ENCODE measurements at regions not wholly inside any gene's neighbourhood (a gene's known extent, or its start where the extent isn't known, plus 50 kb on each side); places are given as distances from the start of the nearest gene placed in this dataset.
"Not testable (repeated sequence)": the region's sequence is repeated elsewhere in the genome, so short reads cannot be mapped to it uniquely, and the experiment has no call there.

DNA sequence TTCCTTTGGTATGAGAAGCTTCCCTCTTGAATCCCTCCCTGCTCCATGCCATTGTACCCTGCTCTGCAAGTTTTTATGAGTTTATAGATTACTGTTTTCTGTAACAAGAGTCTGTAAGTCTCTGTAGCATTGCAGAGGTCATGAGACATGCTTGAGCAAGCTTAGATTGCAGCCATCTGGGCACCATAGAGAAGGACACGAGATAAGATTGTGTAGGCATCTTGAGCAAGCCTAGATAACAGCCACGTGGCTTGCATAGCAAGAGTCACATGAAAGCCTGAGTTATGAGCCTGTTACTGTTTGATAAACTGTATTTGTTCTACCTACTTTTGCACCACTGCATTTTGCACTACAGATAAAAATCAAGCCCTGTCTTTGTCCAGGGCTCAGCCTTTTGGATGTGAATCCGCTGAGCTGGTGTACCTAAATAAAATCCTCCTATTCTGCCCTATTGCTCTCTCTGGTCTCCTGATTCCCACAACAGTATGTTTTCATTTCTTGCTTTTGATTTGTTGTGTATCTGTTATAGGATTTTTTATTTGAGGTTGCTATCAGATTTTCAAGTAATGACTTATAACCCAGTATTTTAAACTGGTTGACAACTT is 127.4 kb upstream of the ANKRD50 start:
- no peak for TF ChIP-seq CTCF (IDR thresholded peaks at IDR 0.05)
- TF ChIP-seq POLR2A (IDR thresholded peaks at IDR 0.05), result no peak
- H3K36me3 ChIP-seq (replicated peaks in 1 of 2), result no peaks in the 10 kb centered on the region
- no peak for DNase-seq
- H3K9me3 ChIP-seq (replicated peaks in 1 of 3), result peaks cover 0 to 10% (median 0%) of the 10 kb centered on the region in 3 donors
- H3K27me3 ChIP-seq, result no peaks in the 10 kb centered on the region
- no peak overlapping the region for H3K4me3 ChIP-seq
- WGBS, 4 donors, result 44 to 54% (median 50%) methylated on average over 3 of the region's 3 CpGs
- H3K27ac ChIP-seq, result no peak overlapping the region
- H3K4me1 ChIP-seq (replicated peaks in 1 of 2), result no peaks in the 10 kb centered on the region
- intact Hi-C loops (cut with DNase I), result no loop called here

DNA sequence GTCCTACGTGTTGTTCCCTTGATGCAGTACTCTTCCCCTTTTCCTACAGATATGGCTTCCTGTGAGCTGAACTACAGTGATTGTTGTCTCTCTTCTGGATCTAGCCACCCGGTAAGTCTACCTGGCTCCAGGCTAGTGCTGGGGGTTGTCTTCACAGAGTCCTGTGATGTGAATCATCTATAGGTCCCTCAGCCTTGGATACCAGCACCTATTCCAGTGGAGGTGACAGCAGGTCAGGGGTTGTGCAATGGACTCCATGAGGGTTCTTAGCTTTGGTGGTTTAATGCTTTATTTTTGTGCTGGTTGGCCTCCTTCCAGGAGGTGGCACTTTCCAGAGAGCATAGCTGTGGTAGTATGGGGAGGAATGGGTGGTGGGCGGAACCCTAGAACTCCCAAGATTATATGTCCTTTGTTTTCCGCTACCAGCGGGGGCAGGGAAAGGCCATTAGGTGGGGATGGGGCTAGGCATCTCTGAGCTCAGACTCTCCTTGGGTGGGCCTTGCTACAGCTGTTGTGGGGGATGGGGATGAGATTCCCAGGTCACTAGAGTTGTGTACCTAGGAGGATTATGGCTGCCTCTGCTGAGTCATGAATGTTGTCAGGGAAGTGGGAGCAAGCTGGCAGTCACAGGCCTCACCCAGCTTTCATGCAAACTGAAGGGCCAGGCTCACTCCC is 121.4 kb upstream of the ANKRD50 start:
- H3K4me1 ChIP-seq (replicated peaks in 1 of 2), result no peaks in the 10 kb centered on the region
- no peaks in the 10 kb centered on the region for H3K27me3 ChIP-seq
- intact Hi-C loops (cut with DNase I), result no loop called here
- no peaks in the 10 kb centered on the region for H3K9me3 ChIP-seq (replicated peaks in 1 of 3)
- H3K27ac ChIP-seq, result no peak overlapping the region
- no peaks in the 10 kb centered on the region for H3K36me3 ChIP-seq (replicated peaks in 1 of 2)
- no peak for TF ChIP-seq POLR2A (IDR thresholded peaks at IDR 0.05)
- no peak for TF ChIP-seq CTCF (IDR thresholded peaks at IDR 0.05)
- no peak overlapping the region for H3K4me3 ChIP-seq
- WGBS, 4 donors, result 81 to 94% (median 89%) methylated on average over 4 to 5 of the region's 5 CpGs
- DNase-seq, result no peak

- no peak overlapping the region for H3K27ac ChIP-seq
- TF ChIP-seq POLR2A (IDR thresholded peaks at IDR 0.05) (no peak), CTCF (IDR thresholded peaks at IDR 0.05) (no peak)
- H3K9me3 ChIP-seq (replicated peaks in 1 of 3), result peaks cover 0 to 7% (median 0%) of the 10 kb centered on the region in 3 donors
- intact Hi-C loops (cut with DNase I), result no loop called here
- no peak for DNase-seq
- H3K27me3 ChIP-seq, result no peaks in the 10 kb centered on the region
- no peaks in the 10 kb centered on the region for H3K4me1 ChIP-seq (replicated peaks in 1 of 2)
- H3K36me3 ChIP-seq (replicated peaks in 1 of 2), result no peaks in the 10 kb centered on the region
- no peak overlapping the region for H3K4me3 ChIP-seq
Observed at GRCh38 chr4:124828382-124828781, 115.8 kb upstream of the ANKRD50 start.

DNA sequence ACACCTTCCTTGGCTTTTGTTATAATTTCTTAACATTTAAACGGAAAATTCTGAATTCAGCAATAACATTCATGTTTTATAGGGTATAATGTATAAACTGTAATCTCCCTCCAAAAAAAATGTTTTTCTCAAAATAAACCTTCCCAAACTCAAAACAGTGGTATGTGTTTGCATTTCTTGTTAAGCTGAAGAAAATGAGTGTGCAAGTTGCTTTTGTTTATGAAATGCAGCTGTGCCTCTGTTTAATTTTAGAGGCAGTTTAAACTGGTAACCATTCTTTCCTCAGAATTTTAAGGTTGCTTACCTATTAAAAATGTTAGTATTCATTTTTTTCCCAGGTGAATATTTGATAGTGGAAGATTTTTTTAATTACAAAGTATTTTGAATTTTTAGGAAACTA is 105.0 kb upstream of the ANKRD50 start:
- DNase-seq, result no peak
- Histone ChIP-seq H3K9me3 (replicated peaks in 1 of 3) (no peaks in the 10 kb centered on the region), H3K4me3 (no peak overlapping the region), H3K27me3 (no peaks in the 10 kb centered on the region), H3K27ac (no peak overlapping the region), H3K36me3 (replicated peaks in 1 of 2) (no peaks in the 10 kb centered on the region), H3K4me1 (replicated peaks in 1 of 2) (no peaks in the 10 kb centered on the region)
- no peak for TF ChIP-seq POLR2A (IDR thresholded peaks at IDR 0.05)
- WGBS, 4 donors, result 74 to 86% (median 80%) methylated on average over 1 of the region's 1 CpG
- intact Hi-C loops (cut with DNase I), result no loop called here

GRCh38 chr4:124812203-124812602 is 99.7 kb upstream of the ANKRD50 start:
- H3K9me3 ChIP-seq (replicated peaks in 1 of 3); H3K36me3 ChIP-seq (replicated peaks in 1 of 2); intact Hi-C loops (cut with DNase I); H3K4me3 ChIP-seq; DNase-seq; H3K27me3 ChIP-seq; H3K4me1 ChIP-seq (replicated peaks in 1 of 2); H3K27ac ChIP-seq: not testable (repeated sequence)
- WGBS, 4 donors, result 80 to 86% (median 84%) methylated on average over 6 of the region's 6 CpGs

Measured in adrenal gland (tissue), 9 donors.